Smooth muscle cell (in vitro differentiated cells): ENCODE measurements at regions not wholly inside any gene's neighbourhood (a gene's known extent, or its start where the extent isn't known, plus 50 kb on each side); places are given as distances from the start of the nearest gene placed in this dataset.
A peak's percentile ranks its signal among the peaks of the same experiment; 100 is the strongest.

Experiments
- DNase-seq: peaks from one replicate; lab custom pipeline; 2025; ENCODE audit not compliant: unreplicated experiment; lab: John Stamatoyannopoulos, UW
- H2AFZ ChIP-seq: fragments of 200-600 bp; sonication (generic); 2 replicates; pipeline ENCODE4 v1.6.0; 2016; ENCODE audit warnings: antibody characterized with exemption, low read depth, mild to moderate bottlenecking
- H3F3A ChIP-seq: fragments of 200-600 bp; sonication (generic); 2 replicates; pipeline ENCODE4 v1.6.0; 2017; ENCODE audit warnings: antibody characterized with exemption, low read depth
- H3K27ac ChIP-seq: fragments of 200-600 bp; sonication (generic); 2 replicates; pipeline ENCODE4 v1.5.1; 2016; ENCODE audit warnings: low read depth, mild to moderate bottlenecking
- H3K27me3 ChIP-seq: fragments of 200-600 bp; sonication (generic); 2 replicates; pipeline ENCODE4 v1.6.1; 2016; ENCODE audit warnings: low read depth, mild to moderate bottlenecking
- H3K36me3 ChIP-seq: fragments of 200-600 bp; sonication (generic); 2 replicates; pipeline ENCODE4 v1.5.1; 2016; ENCODE audit warnings: low read depth
- H3K4me1 ChIP-seq: fragments of 200-600 bp; sonication (generic); 2 replicates; pipeline ENCODE4 v1.5.1; 2016; ENCODE audit warnings: low read depth
- H3K4me2 ChIP-seq: fragments of 200-600 bp; sonication (generic); 2 replicates; pipeline ENCODE4 v1.6.0; 2016; ENCODE audit warnings: mild to moderate bottlenecking
- H3K4me3 ChIP-seq: fragments of 200-600 bp; sonication (generic); 2 replicates; pipeline ENCODE4 v1.5.1; 2016; ENCODE audit warnings: mild to moderate bottlenecking
- H3K79me2 ChIP-seq: fragments of 200-600 bp; sonication (generic); 2 replicates; pipeline ENCODE4 v1.6.0; 2016; ENCODE audit warnings: low read depth, mild to moderate bottlenecking
- H3K9ac ChIP-seq: fragments of 200-600 bp; sonication (generic); 2 replicates; pipeline ENCODE4 v1.6.0; 2016; ENCODE audit warnings: low read depth
- H3K9me3 ChIP-seq: fragments of 200-600 bp; sonication (generic); replicated peaks from 2 replicates; pipeline ENCODE4 v1.5.1; 2016; ENCODE audit warnings: low read depth
- H4K20me1 ChIP-seq: fragments of 200-600 bp; sonication (generic); 2 replicates; pipeline ENCODE4 v1.6.0; 2016; ENCODE audit warnings: low read depth
- CTCF ChIP-seq: fragments of 200-600 bp; sonication (generic); IDR thresholded peaks from 2 replicates; pipeline ENCODE4 v1.5.1; 2017; ENCODE audit warnings: borderline replicate concordance, mild to moderate bottlenecking, antibody characterized with exemption; ENCODE audit not compliant: insufficient read depth, poor library complexity, severe bottlenecking
- WGBS: methylation state at CpG from one replicate; pipeline ENCODE4 v1.1.7; 2016; ENCODE audit warnings: low lambda C conversion rate; 5-methylcytosine and 5-hydroxymethylcytosine counted together

- 22% methylated on average over 5 of the region's 5 CpGs for WGBS
- H3K27ac ChIP-seq = no peak overlapping the region
Observed at GRCh38 chr5:166074582-166075481, 2216.6 kb upstream of the WWC1 start.

DNA sequence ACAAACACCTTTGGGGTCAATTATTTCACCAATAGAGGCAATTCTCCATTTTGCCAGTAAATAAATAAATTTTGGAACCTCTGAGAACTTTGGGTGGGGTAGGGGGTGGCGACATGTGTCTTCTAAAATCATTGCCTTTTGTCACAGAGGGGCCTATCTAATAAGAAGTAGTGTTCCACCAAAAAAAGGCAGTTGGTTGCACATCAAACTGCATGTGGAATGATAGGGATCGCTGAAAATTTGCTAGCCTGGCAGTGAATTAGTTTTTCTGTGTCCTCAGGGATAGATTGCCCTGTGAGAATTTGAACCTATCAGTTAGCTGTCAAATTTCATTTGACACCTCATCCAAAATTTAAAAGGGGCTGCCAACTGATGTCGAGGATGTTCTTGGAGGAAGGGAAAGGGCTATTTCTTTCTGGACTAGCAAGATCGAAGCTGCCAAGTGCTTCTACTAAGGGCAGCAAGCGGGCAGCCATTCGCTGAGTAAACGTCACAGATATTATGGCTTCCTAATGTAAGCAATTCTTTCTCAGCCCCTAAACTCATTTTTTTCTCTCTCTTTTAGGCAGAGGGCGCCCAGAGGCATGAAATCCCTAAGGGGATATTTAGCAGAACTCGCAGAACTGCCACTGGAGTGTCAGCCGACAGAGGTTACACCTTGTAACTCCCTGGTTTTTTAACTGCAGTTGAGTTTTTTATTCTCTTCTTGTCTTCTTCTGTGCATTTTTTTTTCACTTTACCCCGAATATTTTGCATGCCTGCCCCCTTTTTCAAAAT, 2208.1 kb upstream of the WWC1 start:
- Histone ChIP-seq H3K4me2 (no peak overlapping the region), H2AFZ (no peak overlapping the region), H3K4me3 (no peak overlapping the region), H3K79me2 (no peaks in the 10 kb centered on the region), H3F3A (no peaks in the 10 kb centered on the region), H3K9ac (no peak overlapping the region), H3K9me3 (no peaks in the 10 kb centered on the region), H3K27ac (no peak overlapping the region), H3K27me3 (no peaks in the 10 kb centered on the region), H3K4me1 (peaks cover 15% of the 10 kb centered on the region), H4K20me1 (no peaks in the 10 kb centered on the region), H3K36me3 (no peaks in the 10 kb centered on the region)
- WGBS = 46% methylated on average over 11 of the region's 11 CpGs
- no peak for TF ChIP-seq CTCF
- DNase-seq = no peak

More at GRCh38 chr5:166074582-166075481, 2216.6 kb upstream of the WWC1 start:
- H3K4me1 ChIP-seq = peaks cover 37% of the 10 kb centered on the region
- peak overlapping the region; percentile 78 for H2AFZ ChIP-seq
- no peak overlapping the region for H3K9ac ChIP-seq
- TF ChIP-seq CTCF = no peak
- no peak for DNase-seq
- no peaks in the 10 kb centered on the region for H3K9me3 ChIP-seq
- no peaks in the 10 kb centered on the region for H4K20me1 ChIP-seq
- peak overlapping the region; percentile 35 for H3K4me2 ChIP-seq
- H3K27me3 ChIP-seq = no peaks in the 10 kb centered on the region
- no peak overlapping the region for H3K4me3 ChIP-seq
- no peaks in the 10 kb centered on the region for H3K79me2 ChIP-seq
- no peaks in the 10 kb centered on the region for H3F3A ChIP-seq
- no peaks in the 10 kb centered on the region for H3K36me3 ChIP-seq

- Histone ChIP-seq H3K27ac (no peak overlapping the region), H2AFZ (no peak overlapping the region), H3K4me3 (no peak overlapping the region), H3K79me2 (no peaks in the 10 kb centered on the region), H3K4me2 (no peak overlapping the region), H3K36me3 (no peaks in the 10 kb centered on the region), H3K9me3 (no peaks in the 10 kb centered on the region), H4K20me1 (no peaks in the 10 kb centered on the region), H3K9ac (no peak overlapping the region), H3K4me1 (peaks cover 15% of the 10 kb centered on the region), H3F3A (no peaks in the 10 kb centered on the region), H3K27me3 (no peaks in the 10 kb centered on the region)
- no peak for TF ChIP-seq CTCF
- no peak for DNase-seq
- 81% methylated on average over 2 of the region's 2 CpGs for WGBS
Observed at GRCh38 chr5:166086568-166086967, 2204.9 kb upstream of the WWC1 start.
